Esophagus muscularis mucosa (tissue), 4 donors: ENCODE measurements at regions not wholly inside any gene's neighbourhood (a gene's known extent, or its start where the extent isn't known, plus 50 kb on each side); places are given as distances from the start of the nearest gene placed in this dataset.

Experiments used
- EP300 ChIP-seq: sonication (generic); formaldehyde crosslinking; IDR thresholded peaks from one replicate; pipeline ENCODE4 v1.6.1; 2017; ENCODE audit warnings: antibody characterized with exemption
- POLR2A ChIP-seq: fragments of 450-650 bp; IDR thresholded peaks from one replicate; pipeline ENCODE4 v1.6.1; 2017; ENCODE audit warnings: antibody characterized with exemption, moderate library complexity, mild to moderate bottlenecking, low read depth
- TF ChIP-seq, protein P1 (sequence below), 3 experiments: fragments of 200-600 bp in 2 of 3; fragments of 450-650 bp in 1 of 3; sonication (generic) in 2 of 3; IDR thresholded peaks; one replicate each; pipeline ENCODE4 v1.5.1; 2017 to 2019; ENCODE audit warnings: antibody characterized with exemption in 3 of 3, mild to moderate bottlenecking in 2 of 3, moderate library complexity in 1 of 3

- TF ChIP-seq EP300 (no peak), POLR2A (no peak)
- TF ChIP-seq, protein P1, sequence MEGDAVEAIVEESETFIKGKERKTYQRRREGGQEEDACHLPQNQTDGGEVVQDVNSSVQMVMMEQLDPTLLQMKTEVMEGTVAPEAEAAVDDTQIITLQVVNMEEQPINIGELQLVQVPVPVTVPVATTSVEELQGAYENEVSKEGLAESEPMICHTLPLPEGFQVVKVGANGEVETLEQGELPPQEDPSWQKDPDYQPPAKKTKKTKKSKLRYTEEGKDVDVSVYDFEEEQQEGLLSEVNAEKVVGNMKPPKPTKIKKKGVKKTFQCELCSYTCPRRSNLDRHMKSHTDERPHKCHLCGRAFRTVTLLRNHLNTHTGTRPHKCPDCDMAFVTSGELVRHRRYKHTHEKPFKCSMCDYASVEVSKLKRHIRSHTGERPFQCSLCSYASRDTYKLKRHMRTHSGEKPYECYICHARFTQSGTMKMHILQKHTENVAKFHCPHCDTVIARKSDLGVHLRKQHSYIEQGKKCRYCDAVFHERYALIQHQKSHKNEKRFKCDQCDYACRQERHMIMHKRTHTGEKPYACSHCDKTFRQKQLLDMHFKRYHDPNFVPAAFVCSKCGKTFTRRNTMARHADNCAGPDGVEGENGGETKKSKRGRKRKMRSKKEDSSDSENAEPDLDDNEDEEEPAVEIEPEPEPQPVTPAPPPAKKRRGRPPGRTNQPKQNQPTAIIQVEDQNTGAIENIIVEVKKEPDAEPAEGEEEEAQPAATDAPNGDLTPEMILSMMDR (IDR thresholded peaks at IDR 0.05): no peak
Observed at GRCh38 chr4:97239667-97239997, 903.6 kb downstream of the STPG2 start.
